SU-DHL-6 (cell line): ENCODE measurements at regions not wholly inside any gene's neighbourhood (a gene's known extent, or its start where the extent isn't known, plus 50 kb on each side); places are given as distances from the start of the nearest gene placed in this dataset.

Source experiments
- H2AFZ ChIP-seq: fragments of 200-600 bp; sonication (generic); 2 replicates; pipeline ENCODE4 v1.6.1; 2014; ENCODE audit warnings: low read depth, mild to moderate bottlenecking, moderate library complexity, mixed read lengths, antibody characterized with exemption, low read length; ENCODE audit not compliant: severe bottlenecking
- H3F3A ChIP-seq: fragments of 200-600 bp; shearing (Covaris generic); 2 replicates; pipeline ENCODE4 v1.6.0; 2016; ENCODE audit warnings: antibody characterized with exemption, mild to moderate bottlenecking; ENCODE audit not compliant: insufficient read depth
- H3K27ac ChIP-seq: fragments of 200-600 bp; sonication (generic); 2 replicates; pipeline ENCODE4 v1.5.1; 2016; ENCODE audit warnings: low read depth, mild to moderate bottlenecking, low read length, moderate library complexity, mixed read lengths
- H3K27me3 ChIP-seq: fragments of 200-600 bp; sonication (generic), shearing (Covaris generic); 2 replicates; pipeline ENCODE4 v1.6.0; 2014; ENCODE audit warnings: mild to moderate bottlenecking, low read length
- H3K36me3 ChIP-seq: fragments of 200-600 bp; sonication (generic); 2 replicates; pipeline ENCODE4 v1.6.1; 2014; ENCODE audit warnings: mild to moderate bottlenecking, low read length, mixed read lengths
- H3K4me2 ChIP-seq: fragments of 300-600, 200-600 bp; shearing (Covaris generic), sonication (generic); 2 replicates; pipeline ENCODE4 v1.6.0; 2014; ENCODE audit warnings: low read length, low read depth, mild to moderate bottlenecking; ENCODE audit not compliant: poor library complexity, severe bottlenecking
- H3K4me3 ChIP-seq: fragments of 200-600 bp; sonication (generic); 2 replicates; pipeline ENCODE4 v1.5.1; 2014; ENCODE audit warnings: antibody characterized with exemption, low read length, mild to moderate bottlenecking, mixed read lengths; ENCODE audit not compliant: insufficient read depth, poor library complexity, severe bottlenecking
- H3K79me2 ChIP-seq: fragments of 200-600 bp; sonication (generic); 2 replicates; pipeline ENCODE4 v1.6.1; 2014; ENCODE audit warnings: mild to moderate bottlenecking, low read length, moderate library complexity; ENCODE audit not compliant: insufficient read depth
- H3K9ac ChIP-seq: fragments of 200-600 bp; sonication (generic); 2 replicates; pipeline ENCODE4 v1.7.0; 2014; ENCODE audit warnings: mild to moderate bottlenecking, low read length
- H3K9me2 ChIP-seq: fragments of 200-600 bp; sonication (generic); replicated peaks from 2 replicates; pipeline ENCODE4 v1.6.1; 2014; ENCODE audit warnings: low read length; ENCODE audit not compliant: insufficient read depth
- H3K9me3 ChIP-seq: fragments of 200-600 bp; sonication (generic); 2 replicates; pipeline ENCODE4 v1.6.1; 2014; ENCODE audit warnings: low read length, mixed read lengths; ENCODE audit not compliant: insufficient read depth
- H4K20me1 ChIP-seq: fragments of 200-600 bp; sonication (generic); 2 replicates; pipeline ENCODE4 v1.6.1; 2014; ENCODE audit warnings: low read depth, mild to moderate bottlenecking, antibody characterized with exemption, low read length, moderate library complexity, mixed read lengths
- EZH2phosphoT487 ChIP-seq: fragments of 200-600 bp; sonication (generic), shearing (Covaris generic); conservative IDR thresholded peaks from 2 replicates; pipeline ENCODE4 v1.6.1; 2018; ENCODE audit warnings: mild to moderate bottlenecking, antibody characterized with exemption, low read length, moderate library complexity, mixed read lengths
- TF ChIP-seq, protein P1 (sequence below): fragments of 200-600 bp; sonication (generic); IDR thresholded peaks from one replicate; pipeline ENCODE4 v1.5.1; 2017; ENCODE audit warnings: antibody characterized with exemption, mild to moderate bottlenecking, low read length, moderate library complexity; ENCODE audit not compliant: insufficient read depth, poor library complexity, severe bottlenecking

DNA sequence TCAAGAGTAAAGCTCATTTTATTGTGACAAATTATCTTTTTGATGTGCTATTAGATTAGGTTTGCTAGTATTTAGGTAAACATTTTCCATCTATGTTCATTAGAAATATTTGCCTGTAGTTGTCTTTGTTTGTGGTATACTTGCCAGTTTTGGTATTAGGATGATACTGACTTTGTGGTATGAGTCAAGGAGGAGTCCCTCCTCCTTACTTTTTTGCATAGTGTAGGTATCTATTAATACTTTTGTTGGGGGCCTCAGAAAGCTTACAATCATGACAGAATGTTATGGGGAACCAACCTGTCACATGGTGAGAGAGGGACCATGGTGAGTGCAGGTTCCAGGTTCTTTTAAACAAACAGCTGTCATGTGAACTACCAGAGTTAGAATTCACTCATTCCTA, 102.1 kb downstream of the ZWINT start:
- no peaks in the 10 kb centered on the region for H3K9me2 ChIP-seq
- H3K27me3 ChIP-seq, result no peaks in the 10 kb centered on the region
- H3K4me3 ChIP-seq, result no peak overlapping the region
- H3K36me3 ChIP-seq, result no peaks in the 10 kb centered on the region
- no peak overlapping the region for H3K4me2 ChIP-seq
- no peaks in the 10 kb centered on the region for H3F3A ChIP-seq
- H3K9ac ChIP-seq, result no peak overlapping the region
- H4K20me1 ChIP-seq, result no peaks in the 10 kb centered on the region
- H3K79me2 ChIP-seq, result no peaks in the 10 kb centered on the region
- no peak overlapping the region for H2AFZ ChIP-seq
- TF ChIP-seq, protein P1, sequence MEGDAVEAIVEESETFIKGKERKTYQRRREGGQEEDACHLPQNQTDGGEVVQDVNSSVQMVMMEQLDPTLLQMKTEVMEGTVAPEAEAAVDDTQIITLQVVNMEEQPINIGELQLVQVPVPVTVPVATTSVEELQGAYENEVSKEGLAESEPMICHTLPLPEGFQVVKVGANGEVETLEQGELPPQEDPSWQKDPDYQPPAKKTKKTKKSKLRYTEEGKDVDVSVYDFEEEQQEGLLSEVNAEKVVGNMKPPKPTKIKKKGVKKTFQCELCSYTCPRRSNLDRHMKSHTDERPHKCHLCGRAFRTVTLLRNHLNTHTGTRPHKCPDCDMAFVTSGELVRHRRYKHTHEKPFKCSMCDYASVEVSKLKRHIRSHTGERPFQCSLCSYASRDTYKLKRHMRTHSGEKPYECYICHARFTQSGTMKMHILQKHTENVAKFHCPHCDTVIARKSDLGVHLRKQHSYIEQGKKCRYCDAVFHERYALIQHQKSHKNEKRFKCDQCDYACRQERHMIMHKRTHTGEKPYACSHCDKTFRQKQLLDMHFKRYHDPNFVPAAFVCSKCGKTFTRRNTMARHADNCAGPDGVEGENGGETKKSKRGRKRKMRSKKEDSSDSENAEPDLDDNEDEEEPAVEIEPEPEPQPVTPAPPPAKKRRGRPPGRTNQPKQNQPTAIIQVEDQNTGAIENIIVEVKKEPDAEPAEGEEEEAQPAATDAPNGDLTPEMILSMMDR, result no peak
- no peak for TF ChIP-seq EZH2phosphoT487
- H3K9me3 ChIP-seq, result no peaks in the 10 kb centered on the region
- H3K27ac ChIP-seq, result no peak overlapping the region

DNA sequence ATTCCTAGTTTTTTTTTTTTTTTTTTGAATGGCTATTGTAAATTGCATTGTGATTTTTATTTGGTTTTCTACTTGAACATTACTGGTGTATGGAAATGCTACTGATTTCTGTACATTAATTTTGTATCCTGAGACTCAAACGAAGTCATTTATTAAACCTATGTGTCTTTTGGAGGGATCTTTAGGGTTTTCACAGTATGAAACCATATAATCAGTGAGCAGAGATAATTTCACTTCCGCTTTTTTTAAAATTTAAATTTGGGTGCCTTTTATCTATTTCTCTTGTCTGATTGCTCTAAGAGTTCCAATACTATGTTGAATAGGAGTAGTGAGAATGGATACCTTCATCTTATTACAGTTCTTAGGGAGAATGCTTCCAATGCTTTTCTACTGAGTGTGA, 102.7 kb downstream of the ZWINT start:
- Histone ChIP-seq H3K9me3 (no peaks in the 10 kb centered on the region), H3K9ac (no peak overlapping the region), H3K4me3 (no peak overlapping the region), H3K36me3 (no peaks in the 10 kb centered on the region), H3K27ac (no peak overlapping the region), H3K4me2 (no peak overlapping the region), H3K27me3 (no peaks in the 10 kb centered on the region), H3K79me2 (no peaks in the 10 kb centered on the region), H4K20me1 (no peaks in the 10 kb centered on the region), H3F3A (no peaks in the 10 kb centered on the region), H2AFZ (no peak overlapping the region), H3K9me2 (no peaks in the 10 kb centered on the region)
- TF ChIP-seq, protein P1, result no peak
- TF ChIP-seq EZH2phosphoT487, result no peak

DNA sequence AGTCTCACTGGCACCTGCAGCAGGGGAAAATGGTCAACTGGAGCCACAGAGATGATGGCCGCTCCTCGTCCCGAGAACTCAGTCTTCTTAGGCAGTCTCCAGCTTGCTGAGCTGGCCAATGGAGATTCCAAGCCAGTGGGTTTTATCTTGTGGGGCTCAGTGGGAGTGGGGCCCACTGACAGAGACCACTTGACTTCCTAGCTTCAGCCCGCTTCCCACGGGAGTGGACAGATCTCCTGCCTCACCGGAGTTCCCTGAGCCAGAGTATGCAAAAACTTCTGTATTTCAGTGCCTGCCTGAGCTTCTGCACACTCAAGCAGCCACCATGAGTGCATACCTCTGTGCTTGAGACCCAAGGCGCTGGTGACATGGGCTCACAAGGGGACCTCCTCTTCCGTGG, 105.8 kb downstream of the ZWINT start:
- Histone ChIP-seq H3K9ac (no peak overlapping the region), H3K9me2 (no peaks in the 10 kb centered on the region), H3K36me3 (no peaks in the 10 kb centered on the region), H3K27ac (no peak overlapping the region), H3K79me2 (no peaks in the 10 kb centered on the region), H3K4me2 (no peak overlapping the region), H3F3A (no peaks in the 10 kb centered on the region), H3K4me3 (no peak overlapping the region), H3K27me3 (no peaks in the 10 kb centered on the region), H3K9me3 (no peaks in the 10 kb centered on the region), H2AFZ (no peak overlapping the region), H4K20me1 (no peaks in the 10 kb centered on the region)
- no peak for TF ChIP-seq EZH2phosphoT487
- TF ChIP-seq, protein P1, result no peak
